K562 (cell line): ENCODE measurements at regions not wholly inside any gene's neighbourhood (a gene's known extent, or its start where the extent isn't known, plus 50 kb on each side); places are given as distances from the start of the nearest gene placed in this dataset.

Experiments used
- ATF7 ChIP-seq: fragments of 450-650 bp; IDR thresholded peaks from 2 replicates; pipeline ENCODE4 v1.7.1; 2014; ENCODE audit warnings: mild to moderate bottlenecking, moderate library complexity
- CEBPG ChIP-seq, 3 experiments: fragments of 200-800 bp in 1 of 3; sonication (Bioruptor generic) in 1 of 3; sonication (generic) in 1 of 3; formaldehyde crosslinking in 1 of 3; IDR thresholded peaks in 2 of 3; conservative IDR thresholded peaks in 1 of 3; 2 replicates each; pipeline versions ENCODE4 v1.6.1 to v1.8.0; 2016 to 2022; ENCODE audit warnings: missing compliant biosample characterization in 2 of 3, missing genetic modification characterization in 2 of 3, mild to moderate bottlenecking in 1 of 3, missing genetic modification reagents in 1 of 3
- CGGBP1 ChIP-seq: fragments of 250-450 bp; sonication (Bioruptor Pico); IDR thresholded peaks from 2 replicates; pipeline ENCODE4 v1.9.0; 2021; ENCODE audit warnings: mild to moderate bottlenecking
- EHMT2 ChIP-seq: fragments of 450-650 bp; IDR thresholded peaks from 2 replicates; pipeline ENCODE4 v1.6.1; 2018; ENCODE audit warnings: antibody characterized with exemption
- MEIS2 ChIP-seq: fragments of 450-650 bp; IDR thresholded peaks from 2 replicates; pipeline ENCODE4 v1.6.1; 2014; ENCODE audit warnings: mild to moderate bottlenecking; ENCODE audit not compliant: partially characterized antibody
- MIER1 ChIP-seq: fragments of 450-650 bp; IDR thresholded peaks from 2 replicates; pipeline ENCODE4 v1.6.1; 2016; ENCODE audit warnings: antibody characterized with exemption, mild to moderate bottlenecking, low read depth
- NFATC3 ChIP-seq: fragments of 450-650 bp; IDR thresholded peaks from 2 replicates; pipeline ENCODE4 v1.6.1; 2017; ENCODE audit warnings: mild to moderate bottlenecking
- SAFB2 ChIP-seq: fragments of 200-400 bp; formaldehyde crosslinking; IDR thresholded peaks from 2 replicates; pipeline ENCODE4 v1.6.1; 2018; ENCODE audit warnings: borderline replicate concordance, low read length, low read depth, moderate library complexity; ENCODE audit not compliant: severe bottlenecking
- SRSF7 ChIP-seq: fragments of 200-400 bp; formaldehyde crosslinking; optimal IDR thresholded peaks from 2 replicates; pipeline ENCODE3; 2017; ENCODE audit warnings: mild to moderate bottlenecking, low read depth, low read length
- ZC3H11A ChIP-seq: IDR thresholded peaks from 2 replicates; pipeline ENCODE4 v1.6.1; 2012; ENCODE audit warnings: low read depth, low read length, improper control_type of control experiment
- ZNF232 ChIP-seq: sonication (generic); formaldehyde crosslinking; IDR thresholded peaks from 2 replicates; pipeline ENCODE4 v1.8.0; 2022; ENCODE audit warnings: mild to moderate bottlenecking, missing genetic modification reagents
- TF ChIP-seq, protein P1 (sequence below), 3 experiments: fragments of 200-800 bp in 1 of 3; fragments of 250-450 bp in 1 of 3; fragments of 450-650 bp in 1 of 3; sonication (Bioruptor Pico) in 1 of 3; sonication (Bioruptor generic) in 1 of 3; formaldehyde crosslinking in 1 of 3; IDR thresholded peaks; 2 replicates each; pipeline versions ENCODE4 v1.6.1 to v1.8.0; 2016 to 2022; ENCODE audit warnings: mild to moderate bottlenecking in 2 of 3, missing genetic modification characterization in 2 of 3, missing compliant biosample characterization in 1 of 3, moderate library complexity in 1 of 3

DNA sequence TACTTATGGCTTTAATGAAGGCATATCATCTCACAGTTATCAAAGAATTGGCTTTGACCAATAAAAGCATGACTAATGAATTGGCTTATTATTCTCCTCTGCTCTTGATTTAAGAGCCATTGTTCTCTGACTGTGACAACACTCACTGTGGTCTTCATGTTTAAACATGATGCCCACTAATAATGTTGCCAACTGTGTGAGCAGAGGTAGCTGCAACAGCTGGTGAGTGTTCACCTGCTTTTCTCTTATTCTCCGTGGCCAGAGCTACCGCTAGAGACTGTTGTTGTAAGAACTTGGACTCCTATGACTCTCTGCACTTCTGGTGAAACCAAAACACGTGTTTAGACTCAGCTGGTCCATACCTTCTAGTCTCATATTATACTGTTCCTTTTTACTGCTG lies 335.9 kb downstream of the XPNPEP1 start (continued):
- TF ChIP-seq, protein P1, sequence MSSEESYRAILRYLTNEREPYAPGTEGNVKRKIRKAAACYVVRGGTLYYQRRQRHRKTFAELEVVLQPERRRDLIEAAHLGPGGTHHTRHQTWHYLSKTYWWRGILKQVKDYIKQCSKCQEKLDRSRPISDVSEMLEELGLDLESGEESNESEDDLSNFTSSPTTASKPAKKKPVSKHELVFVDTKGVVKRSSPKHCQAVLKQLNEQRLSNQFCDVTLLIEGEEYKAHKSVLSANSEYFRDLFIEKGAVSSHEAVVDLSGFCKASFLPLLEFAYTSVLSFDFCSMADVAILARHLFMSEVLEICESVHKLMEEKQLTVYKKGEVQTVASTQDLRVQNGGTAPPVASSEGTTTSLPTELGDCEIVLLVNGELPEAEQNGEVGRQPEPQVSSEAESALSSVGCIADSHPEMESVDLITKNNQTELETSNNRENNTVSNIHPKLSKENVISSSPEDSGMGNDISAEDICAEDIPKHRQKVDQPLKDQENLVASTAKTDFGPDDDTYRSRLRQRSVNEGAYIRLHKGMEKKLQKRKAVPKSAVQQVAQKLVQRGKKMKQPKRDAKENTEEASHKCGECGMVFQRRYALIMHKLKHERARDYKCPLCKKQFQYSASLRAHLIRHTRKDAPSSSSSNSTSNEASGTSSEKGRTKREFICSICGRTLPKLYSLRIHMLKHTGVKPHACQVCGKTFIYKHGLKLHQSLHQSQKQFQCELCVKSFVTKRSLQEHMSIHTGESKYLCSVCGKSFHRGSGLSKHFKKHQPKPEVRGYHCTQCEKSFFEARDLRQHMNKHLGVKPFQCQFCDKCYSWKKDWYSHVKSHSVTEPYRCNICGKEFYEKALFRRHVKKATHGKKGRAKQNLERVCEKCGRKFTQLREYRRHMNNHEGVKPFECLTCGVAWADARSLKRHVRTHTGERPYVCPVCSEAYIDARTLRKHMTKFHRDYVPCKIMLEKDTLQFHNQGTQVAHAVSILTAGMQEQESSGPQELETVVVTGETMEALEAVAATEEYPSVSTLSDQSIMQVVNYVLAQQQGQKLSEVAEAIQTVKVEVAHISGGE (CRISPR knock-in tag; IDR thresholded peaks at IDR 0.05), result no peak
- TF ChIP-seq CGGBP1, result no peak
- TF ChIP-seq MIER1, result no peak
- TF ChIP-seq EHMT2, result no peak
- TF ChIP-seq ZC3H11A, result no peak
- TF ChIP-seq SRSF7, result no peak
- no peak for TF ChIP-seq CEBPG (CRISPR knock-in tag; IDR thresholded peaks at IDR 0.05)
- TF ChIP-seq CEBPG (tag; conservative IDR thresholded peaks at IDR 0.05 in 1 of 2, IDR thresholded peaks at IDR 0.05 in 1 of 2), result no peak
- no peak for TF ChIP-seq SAFB2
- no peak for TF ChIP-seq MEIS2
- TF ChIP-seq NFATC3, result no peak
- no peak for TF ChIP-seq ZNF232 (CRISPR knock-in tag)
- TF ChIP-seq ATF7, result no peak
